ENCODE measurements at regions not wholly inside any gene's neighbourhood (a gene's known extent, or its start where the extent isn't known, plus 50 kb on each side); places are given as distances from the start of the nearest gene placed in this dataset.

DNA sequence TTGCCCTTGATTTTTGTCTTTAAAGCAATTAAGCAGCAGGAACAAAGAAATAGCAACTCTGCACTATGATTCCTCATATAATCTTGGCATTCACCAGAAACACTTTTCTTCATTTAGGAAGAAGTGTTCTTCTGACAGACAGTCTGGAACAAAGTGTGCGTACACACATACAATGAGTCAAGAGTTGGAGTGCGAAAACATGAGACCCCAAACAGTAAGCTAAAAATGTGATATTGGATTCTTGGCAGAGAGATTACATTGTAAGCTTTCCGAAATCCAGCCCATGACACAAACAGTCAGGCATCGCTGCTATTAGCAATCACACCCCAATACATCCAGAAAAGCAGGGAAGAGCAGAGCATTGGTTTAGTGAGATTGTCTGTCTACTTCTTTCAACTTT lies 306.7 kb upstream of the TBC1D5 start:
- Histone ChIP-seq H3K36me3 (ENCODE audit: insufficient read depth, low read length) (no peaks in the 10 kb centered on the region), H3K4me3 (ENCODE audit: low read length) (no peak overlapping the region), H2AFZ (ENCODE audit: low read depth, low read length) (no peak overlapping the region), H3K27me3 (ENCODE audit: insufficient read depth, low read length) (no peaks in the 10 kb centered on the region), H3K4me1 (ENCODE audit: insufficient read depth, low read length) (no peaks in the 10 kb centered on the region), H3K9me3 (ENCODE audit: low read length) (no peaks in the 10 kb centered on the region)

- Histone ChIP-seq H3K9me3 (ENCODE audit: low read length) (no peaks in the 10 kb centered on the region), H3K4me1 (ENCODE audit: insufficient read depth, low read length) (no peaks in the 10 kb centered on the region), H3K36me3 (ENCODE audit: insufficient read depth, low read length) (no peaks in the 10 kb centered on the region), H3K4me3 (ENCODE audit: low read length) (no peak overlapping the region), H3K27me3 (ENCODE audit: insufficient read depth, low read length) (no peaks in the 10 kb centered on the region), H2AFZ (ENCODE audit: low read depth, low read length) (no peak overlapping the region)
Measured at GRCh38 chr3:18047052-18047451, 304.6 kb upstream of the TBC1D5 start.

GRCh38 chr3:18046131-18046915 lies 303.9 kb upstream of the TBC1D5 start:
- Histone ChIP-seq H3K9me3 (ENCODE audit: low read length) (no peaks in the 10 kb centered on the region), H3K36me3 (ENCODE audit: insufficient read depth, low read length) (no peaks in the 10 kb centered on the region), H3K27me3 (ENCODE audit: insufficient read depth, low read length) (no peaks in the 10 kb centered on the region), H2AFZ (ENCODE audit: low read depth, low read length) (no peak overlapping the region), H3K4me3 (ENCODE audit: low read length) (no peak overlapping the region), H3K4me1 (ENCODE audit: insufficient read depth, low read length) (no peaks in the 10 kb centered on the region)

DNA sequence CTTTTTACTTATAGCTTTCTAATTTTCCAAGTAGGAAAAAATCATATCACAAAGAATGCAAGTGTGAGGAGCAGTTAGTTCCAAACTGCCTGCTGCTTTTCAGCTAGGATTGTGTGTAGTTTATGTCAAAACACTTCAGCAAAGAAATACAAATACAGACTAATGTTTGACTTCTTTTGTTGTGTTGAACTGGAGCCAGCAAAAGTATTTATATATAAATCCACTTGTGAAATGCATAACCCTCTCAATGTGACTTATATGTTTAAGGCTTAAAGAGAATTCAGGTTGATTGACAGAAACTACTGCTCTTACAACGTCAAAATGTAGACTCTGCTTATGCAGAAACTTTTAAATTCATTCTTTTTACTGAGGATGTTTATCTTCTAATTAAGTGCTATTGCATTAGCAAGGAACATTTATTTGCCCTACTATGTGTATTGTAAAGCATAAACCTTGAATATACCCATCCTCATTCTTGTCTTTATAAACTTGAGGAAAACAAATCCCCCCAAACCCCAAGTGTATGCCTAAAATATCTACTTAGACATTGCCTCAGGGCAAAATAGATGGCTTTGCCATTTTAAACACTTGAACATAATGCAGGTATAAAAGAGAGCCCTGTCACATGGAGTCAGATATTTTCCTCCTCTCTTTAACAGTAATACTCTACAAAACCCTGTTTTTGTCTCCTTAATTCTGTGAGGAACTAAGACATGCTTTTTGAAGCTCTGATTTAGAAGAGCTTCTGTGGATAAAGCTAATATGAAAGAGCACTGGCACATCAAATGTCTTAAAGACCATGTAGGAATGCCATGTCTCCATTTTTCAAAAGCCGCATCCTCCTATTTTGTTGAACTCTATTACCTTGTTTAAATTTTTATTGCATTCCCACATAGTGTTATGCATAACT lies 302.8 kb upstream of the TBC1D5 start:
- H3K4me3 ChIP-seq (ENCODE audit: low read length), result no peak overlapping the region
- no peaks in the 10 kb centered on the region for H3K36me3 ChIP-seq (ENCODE audit: insufficient read depth, low read length)
- H2AFZ ChIP-seq (ENCODE audit: low read depth, low read length), result no peak overlapping the region
- no peaks in the 10 kb centered on the region for H3K9me3 ChIP-seq (ENCODE audit: low read length)
- no peaks in the 10 kb centered on the region for H3K27me3 ChIP-seq (ENCODE audit: insufficient read depth, low read length)
- H3K4me1 ChIP-seq (ENCODE audit: insufficient read depth, low read length), result no peaks in the 10 kb centered on the region

GRCh38 chr3:18044191-18044590 lies 301.8 kb upstream of the TBC1D5 start:
- Histone ChIP-seq H3K4me1 (ENCODE audit: insufficient read depth, low read length) (no peaks in the 10 kb centered on the region), H3K36me3 (ENCODE audit: insufficient read depth, low read length) (no peaks in the 10 kb centered on the region), H3K9me3 (ENCODE audit: low read length) (no peaks in the 10 kb centered on the region), H2AFZ (ENCODE audit: low read depth, low read length) (no peak overlapping the region), H3K4me3 (ENCODE audit: low read length) (no peak overlapping the region), H3K27me3 (ENCODE audit: insufficient read depth, low read length) (no peaks in the 10 kb centered on the region)

DNA sequence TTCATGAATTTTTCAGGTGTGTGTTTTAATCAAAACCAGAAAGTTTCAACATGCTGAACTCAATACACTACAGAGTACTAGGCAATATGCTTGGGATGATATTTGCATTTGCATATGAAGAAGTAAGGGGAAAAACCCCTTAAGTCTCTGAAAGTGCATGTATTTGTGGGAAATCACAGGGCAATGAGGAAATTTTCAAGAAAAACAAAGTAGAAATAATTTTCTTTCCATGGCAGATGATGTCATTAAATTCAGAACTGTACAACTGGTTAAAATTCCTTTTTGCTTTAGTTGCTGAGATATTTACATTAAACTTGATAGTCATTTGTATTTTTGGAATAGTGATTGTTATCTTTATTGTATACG lies 294.0 kb upstream of the TBC1D5 start:
- no peak overlapping the region for H3K4me3 ChIP-seq (ENCODE audit: low read length)
- no peak overlapping the region for H2AFZ ChIP-seq (ENCODE audit: low read depth, low read length)
- no peaks in the 10 kb centered on the region for H3K9me3 ChIP-seq (ENCODE audit: low read length)
- no peaks in the 10 kb centered on the region for H3K27me3 ChIP-seq (ENCODE audit: insufficient read depth, low read length)
- no peaks in the 10 kb centered on the region for H3K4me1 ChIP-seq (ENCODE audit: insufficient read depth, low read length)
- H3K36me3 ChIP-seq (ENCODE audit: insufficient read depth, low read length), result no peaks in the 10 kb centered on the region

DNA sequence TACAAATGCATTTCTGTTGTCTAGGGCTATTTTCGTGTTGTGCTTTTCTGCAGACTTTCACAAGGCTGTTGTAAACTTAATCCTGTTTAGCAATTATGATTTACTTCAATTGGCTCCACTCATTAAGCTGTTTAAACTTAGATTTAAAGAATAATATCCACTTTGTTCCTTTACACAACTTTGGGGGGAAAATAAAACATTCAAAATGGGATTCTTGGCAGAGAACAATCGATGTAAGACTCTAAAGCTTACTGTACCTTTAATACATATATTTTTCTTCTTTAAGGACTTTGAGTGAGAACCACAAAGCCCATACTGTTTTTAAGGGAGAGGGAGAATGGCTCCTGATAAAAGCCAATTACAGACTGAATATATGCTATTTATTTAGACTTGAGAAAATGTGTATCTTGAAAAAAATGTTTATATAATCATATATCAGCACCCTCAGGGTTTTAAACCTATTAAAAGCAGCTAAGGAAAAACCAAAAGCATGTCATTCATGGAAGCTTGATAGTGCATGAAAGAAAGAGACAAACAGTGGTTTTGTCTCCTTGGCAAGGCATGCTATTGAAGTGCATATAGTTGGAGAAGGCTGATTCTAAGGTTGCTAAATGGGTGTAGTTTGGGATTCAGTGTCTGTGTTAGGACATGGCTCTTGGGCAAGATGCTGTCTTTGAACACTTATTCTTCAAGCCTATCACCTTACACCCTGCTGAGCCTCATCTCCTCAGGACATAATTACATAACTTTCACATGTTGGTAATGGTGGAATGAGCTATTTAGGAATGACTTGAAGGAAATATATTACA lies 293.4 kb upstream of the TBC1D5 start:
- no peaks in the 10 kb centered on the region for H3K9me3 ChIP-seq (ENCODE audit: low read length)
- no peaks in the 10 kb centered on the region for H3K27me3 ChIP-seq (ENCODE audit: insufficient read depth, low read length)
- no peak overlapping the region for H3K4me3 ChIP-seq (ENCODE audit: low read length)
- H3K36me3 ChIP-seq (ENCODE audit: insufficient read depth, low read length), result no peaks in the 10 kb centered on the region
- H3K4me1 ChIP-seq (ENCODE audit: insufficient read depth, low read length), result no peaks in the 10 kb centered on the region
- H2AFZ ChIP-seq (ENCODE audit: low read depth, low read length), result no peak overlapping the region

- no peak overlapping the region for H2AFZ ChIP-seq (ENCODE audit: low read depth, low read length)
- H3K4me3 ChIP-seq (ENCODE audit: low read length), result no peak overlapping the region
- no peaks in the 10 kb centered on the region for H3K4me1 ChIP-seq (ENCODE audit: insufficient read depth, low read length)
- no peaks in the 10 kb centered on the region for H3K36me3 ChIP-seq (ENCODE audit: insufficient read depth, low read length)
- no peaks in the 10 kb centered on the region for H3K9me3 ChIP-seq (ENCODE audit: low read length)
- no peaks in the 10 kb centered on the region for H3K27me3 ChIP-seq (ENCODE audit: insufficient read depth, low read length)
Measured at GRCh38 chr3:18033581-18034108, 291.2 kb upstream of the TBC1D5 start.

GRCh38 chr3:18030371-18030870 lies 288.0 kb upstream of the TBC1D5 start:
- H3K9me3 ChIP-seq (ENCODE audit: low read length), result no peaks in the 10 kb centered on the region
- H3K4me1 ChIP-seq (ENCODE audit: insufficient read depth, low read length), result no peaks in the 10 kb centered on the region
- no peak overlapping the region for H3K4me3 ChIP-seq (ENCODE audit: low read length)
- no peak overlapping the region for H2AFZ ChIP-seq (ENCODE audit: low read depth, low read length)
- H3K27me3 ChIP-seq (ENCODE audit: insufficient read depth, low read length), result no peaks in the 10 kb centered on the region
- no peaks in the 10 kb centered on the region for H3K36me3 ChIP-seq (ENCODE audit: insufficient read depth, low read length)

- H3K4me3 ChIP-seq (ENCODE audit: low read length), result no peak overlapping the region
Measured at GRCh38 chr3:18027161-18027939, 284.9 kb upstream of the TBC1D5 start.

DNA sequence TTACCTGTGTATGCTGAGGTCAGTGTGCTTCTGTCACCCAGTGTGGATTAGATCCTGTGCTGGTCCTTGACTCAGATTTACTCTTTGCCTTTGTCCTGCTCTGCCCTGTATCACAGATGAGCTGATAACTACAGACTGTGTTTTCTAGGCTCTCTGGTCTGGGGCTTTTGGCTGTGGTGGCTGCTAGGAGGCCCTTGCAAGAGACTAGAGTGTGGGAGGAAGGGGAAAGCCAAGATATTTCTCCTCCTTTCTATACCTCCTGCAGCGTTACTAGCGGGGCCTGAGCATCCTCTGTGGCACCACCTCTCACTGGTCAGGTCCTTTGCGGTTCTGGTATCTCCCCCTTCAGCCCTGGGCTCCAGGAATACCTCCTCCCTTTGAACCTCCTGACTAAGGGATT lies 282.3 kb upstream of the TBC1D5 start:
- no peak overlapping the region for H3K4me3 ChIP-seq (ENCODE audit: low read length)
- no peaks in the 10 kb centered on the region for H3K9me3 ChIP-seq (ENCODE audit: low read length)
- no peaks in the 10 kb centered on the region for H3K4me1 ChIP-seq (ENCODE audit: insufficient read depth, low read length)

More at GRCh38 chr3:18027161-18027939, 284.9 kb upstream of the TBC1D5 start:
- no peaks in the 10 kb centered on the region for H3K4me1 ChIP-seq (ENCODE audit: insufficient read depth, low read length)
- H2AFZ ChIP-seq (ENCODE audit: low read depth, low read length), result no peak overlapping the region
- no peaks in the 10 kb centered on the region for H3K27me3 ChIP-seq (ENCODE audit: insufficient read depth, low read length)
- H3K9me3 ChIP-seq (ENCODE audit: low read length), result no peaks in the 10 kb centered on the region
- H3K36me3 ChIP-seq (ENCODE audit: insufficient read depth, low read length), result no peaks in the 10 kb centered on the region

DNA sequence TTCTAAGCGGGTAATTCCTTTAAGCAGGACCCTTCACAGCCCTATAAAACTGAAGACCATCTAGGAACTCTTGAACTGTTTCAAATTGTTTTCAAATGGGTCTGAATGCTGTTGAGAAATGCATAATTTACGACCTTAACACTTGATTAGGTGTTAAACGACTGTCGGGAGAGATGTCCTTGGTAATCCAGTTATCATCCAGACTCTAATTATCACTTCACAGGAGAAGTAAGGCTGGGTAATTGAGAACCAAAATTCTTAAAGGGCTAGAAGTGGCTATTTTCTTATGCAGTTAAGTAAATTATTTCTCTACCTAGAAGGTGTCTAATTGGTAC lies 276.7 kb upstream of the TBC1D5 start:
- Histone ChIP-seq H3K36me3 (ENCODE audit: insufficient read depth, low read length) (no peaks in the 10 kb centered on the region), H3K4me3 (ENCODE audit: low read length) (no peak overlapping the region), H3K4me1 (ENCODE audit: insufficient read depth, low read length) (no peaks in the 10 kb centered on the region), H3K27me3 (ENCODE audit: insufficient read depth, low read length) (no peaks in the 10 kb centered on the region), H3K9me3 (ENCODE audit: low read length) (no peaks in the 10 kb centered on the region), H2AFZ (ENCODE audit: low read depth, low read length) (no peak overlapping the region)

More for the DNA sequence above, 282.3 kb upstream of the TBC1D5 start:
- Histone ChIP-seq H3K27me3 (ENCODE audit: insufficient read depth, low read length) (no peaks in the 10 kb centered on the region), H2AFZ (ENCODE audit: low read depth, low read length) (no peak overlapping the region), H3K36me3 (ENCODE audit: insufficient read depth, low read length) (no peaks in the 10 kb centered on the region)
